A172 (cell line): ENCODE measurements at regions not wholly inside any gene's neighbourhood (a gene's known extent, or its start where the extent isn't known, plus 50 kb on each side); places are given as distances from the start of the nearest gene placed in this dataset.
"Not testable (repeated sequence)": the region's sequence is repeated elsewhere in the genome, so short reads cannot be mapped to it uniquely, and the experiment has no call there.

ENCODE experiments used
- DNase-seq: peaks from one replicate; pipeline ENCODE4 v3.0.0-alpha.2; 2015; ENCODE audit warnings: low spot score

DNA sequence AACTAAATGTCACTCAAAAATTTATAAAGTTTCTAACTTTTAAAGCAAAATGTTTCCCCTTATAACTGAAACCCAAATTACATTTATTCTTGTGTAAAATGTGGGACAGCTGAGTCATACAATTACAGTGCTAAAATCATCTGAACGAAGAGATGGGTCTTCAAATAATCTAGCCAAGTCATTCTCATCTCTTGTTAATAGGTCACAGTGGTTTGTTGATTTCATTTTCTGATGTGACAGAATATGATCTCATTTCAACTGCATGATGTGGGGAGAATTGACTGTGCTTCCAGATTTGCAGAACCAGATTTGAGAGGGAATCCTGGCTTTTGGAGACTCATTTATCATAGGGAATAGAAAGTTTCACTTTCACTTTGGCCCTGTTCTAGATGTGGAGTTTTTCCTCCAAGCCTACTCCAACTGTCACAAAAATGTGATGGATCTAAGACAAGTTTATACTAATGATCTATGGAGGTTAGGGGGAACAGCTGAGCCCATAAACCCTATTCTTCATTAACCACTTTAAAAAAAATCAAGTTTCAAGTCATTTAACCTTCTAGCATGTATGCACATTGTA is 685.0 kb downstream of the PDCD6IP start:
- DNase-seq = peak; percentile 19

DNA sequence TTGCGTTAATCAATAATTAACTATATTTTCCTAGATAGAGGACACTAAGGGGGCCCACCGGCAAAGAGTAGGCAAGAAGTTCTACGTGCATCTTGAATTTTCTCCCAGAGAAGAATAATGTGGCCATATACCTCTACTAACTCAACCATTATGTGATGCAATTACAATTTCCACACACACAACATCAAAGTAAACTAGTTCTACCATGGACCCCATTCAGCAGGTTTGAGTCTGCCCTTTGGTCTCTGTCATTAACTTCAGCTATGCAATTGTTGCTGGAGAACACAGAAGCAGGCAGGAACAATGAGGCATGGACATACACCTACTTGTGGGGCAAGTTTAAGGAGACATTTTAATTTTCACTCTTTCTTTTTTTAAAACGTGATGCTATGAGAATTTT is 705.9 kb downstream of the PDCD6IP start:
- no peak for DNase-seq

GRCh38 chr3:34504775-34505174 is 706.3 kb downstream of the PDCD6IP start:
- DNase-seq = no peak

DNA sequence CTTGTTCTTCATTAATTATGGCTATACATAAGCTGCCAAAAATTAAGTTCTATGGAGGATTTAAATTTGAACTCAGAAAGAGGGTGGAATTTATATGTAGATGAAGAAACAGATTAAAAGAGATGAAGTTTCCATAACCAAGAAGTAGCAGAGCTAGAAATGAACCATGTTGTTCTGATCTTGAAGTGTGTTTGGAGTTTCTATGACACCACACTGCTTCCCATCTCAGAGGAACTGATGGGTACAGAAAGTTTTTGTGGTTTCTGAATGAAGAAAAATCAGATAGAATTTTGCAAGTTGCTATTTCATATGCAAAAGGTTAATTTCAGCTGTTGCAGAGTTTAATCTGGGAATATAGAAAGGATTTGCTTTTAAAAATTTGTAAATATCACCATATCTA is 710.3 kb downstream of the PDCD6IP start:
- no peak for DNase-seq

- no peak for DNase-seq
Observed at GRCh38 chr3:34511891-34512290, 713.5 kb downstream of the PDCD6IP start.

DNA sequence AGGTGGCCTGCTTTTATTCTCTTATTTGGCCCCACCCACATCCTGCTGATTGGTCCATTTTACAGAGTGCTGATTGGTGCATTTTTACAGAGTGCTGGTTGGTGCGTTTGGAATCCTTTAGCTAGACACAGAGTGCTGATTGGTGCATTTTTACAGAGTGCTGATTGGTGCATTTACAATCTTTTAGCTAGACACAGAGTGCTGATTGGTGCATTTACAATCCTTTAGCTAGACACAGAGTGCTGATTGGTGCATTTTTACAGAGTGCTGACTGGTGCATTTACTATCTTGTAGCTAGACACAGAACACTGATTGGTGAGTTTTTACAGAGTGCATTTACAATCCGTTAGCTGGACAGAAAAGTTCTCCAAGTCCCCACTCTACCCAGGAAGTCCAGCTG is 720.6 kb downstream of the PDCD6IP start:
- DNase-seq = not testable (repeated sequence)

GRCh38 chr3:34531156-34531555 is 732.7 kb downstream of the PDCD6IP start:
- DNase-seq = no peak

GRCh38 chr3:34533451-34533850 is 735.0 kb downstream of the PDCD6IP start:
- no peak for DNase-seq

DNA sequence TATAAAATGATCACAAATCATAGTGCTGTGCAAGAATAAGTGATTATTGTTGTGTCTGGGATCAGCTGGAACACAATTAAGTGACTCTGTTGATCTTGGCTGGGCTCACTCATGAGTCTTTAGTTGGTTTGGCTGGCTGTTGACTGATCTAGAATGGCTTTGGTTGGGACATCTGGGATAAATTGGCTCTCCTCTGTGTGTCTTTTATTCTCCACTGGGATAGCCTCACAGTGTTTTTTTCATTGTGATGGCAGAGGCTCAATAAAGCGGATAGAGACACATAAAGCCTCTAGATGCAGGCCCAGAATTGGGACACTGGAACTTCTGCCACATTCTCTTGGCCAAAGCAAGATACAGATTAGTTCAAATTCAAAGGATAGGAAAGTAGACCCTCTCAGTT is 735.6 kb downstream of the PDCD6IP start:
- DNase-seq = no peak

DNA sequence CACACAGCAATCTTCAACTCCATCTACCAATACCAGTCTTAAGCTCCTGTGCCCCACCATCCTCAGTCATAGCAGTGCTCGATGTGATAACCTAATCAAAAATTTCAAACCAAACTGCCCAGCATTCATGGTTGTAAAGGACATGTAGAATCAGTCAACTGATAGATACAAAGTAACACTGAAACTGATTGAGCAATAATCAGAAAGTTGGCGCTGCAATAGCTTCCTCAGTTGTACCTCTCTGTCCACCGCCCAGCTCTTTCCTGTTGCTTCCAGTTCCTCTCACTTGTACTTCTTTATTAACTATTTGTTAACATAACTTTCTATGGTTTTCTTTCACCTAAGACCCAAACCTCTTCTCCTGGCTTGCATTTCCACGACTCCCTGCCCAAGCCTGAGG is 745.7 kb downstream of the PDCD6IP start:
- no peak for DNase-seq

- no peak for DNase-seq
Observed at GRCh38 chr3:34547297-34547920, 749.0 kb downstream of the PDCD6IP start.

GRCh38 chr3:34567266-34567665 is 768.8 kb downstream of the PDCD6IP start:
- DNase-seq = no peak

DNA sequence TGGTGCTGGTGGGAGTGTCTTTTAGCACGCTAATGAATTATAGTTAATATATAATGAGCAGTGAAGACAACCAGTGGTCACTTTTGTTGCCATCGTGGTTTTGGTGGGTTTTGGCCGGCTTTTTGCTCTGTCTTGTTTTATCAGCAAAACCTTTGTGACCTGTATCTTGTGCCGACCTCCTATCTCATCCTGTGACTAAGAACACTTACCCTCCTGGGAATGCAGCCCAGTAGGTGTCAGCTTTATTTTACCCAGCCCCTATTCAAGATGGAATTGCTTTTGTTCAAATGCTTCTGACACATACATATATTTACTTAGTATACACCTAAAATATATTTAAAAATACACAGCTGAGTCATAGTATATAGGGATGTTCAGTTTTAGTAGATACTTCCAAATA is 770.3 kb downstream of the PDCD6IP start:
- DNase-seq = peak; percentile 64

DNA sequence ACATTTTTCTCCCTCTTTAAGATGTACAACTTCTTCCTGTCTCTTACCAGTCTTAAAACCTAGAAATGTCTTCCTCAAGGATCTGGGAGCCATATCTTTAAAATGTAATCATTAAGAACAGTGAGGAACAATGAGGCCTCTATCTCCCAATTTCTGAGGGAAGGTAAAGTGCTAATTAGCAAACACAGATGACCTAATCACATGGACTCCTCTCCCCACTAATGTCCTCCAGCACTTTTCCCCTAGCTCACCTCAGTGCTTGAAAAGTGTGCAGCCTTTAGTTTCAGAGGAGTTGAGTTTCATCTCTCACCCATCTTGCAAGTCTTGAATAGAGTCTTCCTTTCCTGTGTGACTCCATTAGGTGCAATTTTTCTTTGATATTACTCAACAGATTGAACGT is 771.0 kb downstream of the PDCD6IP start:
- no peak for DNase-seq

GRCh38 chr3:34570916-34571705 is 772.7 kb downstream of the PDCD6IP start:
- DNase-seq = no peak

- no peak for DNase-seq
Observed at GRCh38 chr3:34571714-34572113, 773.3 kb downstream of the PDCD6IP start.

DNA sequence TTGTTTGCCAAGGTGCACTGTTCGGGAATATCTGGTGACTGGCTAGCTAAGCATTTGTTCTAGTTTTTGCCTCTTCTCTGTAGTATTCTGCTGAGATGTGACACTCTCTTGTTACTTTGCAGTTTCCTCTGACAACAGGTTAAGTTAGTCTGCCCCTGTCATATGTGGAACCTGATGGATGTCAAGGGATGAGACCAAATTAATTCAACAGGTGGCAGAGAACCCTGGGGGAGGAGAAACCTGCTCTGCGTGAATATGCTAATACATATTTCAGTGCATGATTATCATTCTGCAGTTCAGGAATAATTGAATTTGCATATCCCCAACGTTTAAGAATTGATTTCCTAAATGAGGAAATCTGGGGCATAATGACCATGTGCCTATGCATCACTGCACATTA is 777.3 kb downstream of the PDCD6IP start:
- no peak for DNase-seq

- no peak for DNase-seq
Observed at GRCh38 chr3:34582055-34582454, 783.6 kb downstream of the PDCD6IP start.

DNA sequence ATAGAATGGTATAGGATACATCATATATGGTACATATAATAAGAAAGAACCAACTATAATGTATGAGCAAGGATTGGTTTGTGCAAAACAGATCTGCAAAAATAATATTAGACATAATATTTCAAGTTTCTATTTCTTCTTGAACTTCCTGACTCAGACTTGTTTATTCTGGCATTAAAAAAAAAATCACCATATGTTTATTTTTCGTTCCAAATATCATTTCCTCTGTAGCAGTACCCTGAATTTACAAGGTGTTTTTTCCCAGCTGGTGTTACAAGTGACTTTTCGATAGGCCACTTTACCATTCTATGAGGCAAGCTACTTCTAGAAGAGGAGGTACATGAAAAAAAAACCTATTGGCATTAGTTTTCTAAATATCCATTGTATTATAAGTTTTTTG is 785.0 kb downstream of the PDCD6IP start:
- no peak for DNase-seq

GRCh38 chr3:34584971-34585370 is 786.5 kb downstream of the PDCD6IP start:
- no peak for DNase-seq

DNA sequence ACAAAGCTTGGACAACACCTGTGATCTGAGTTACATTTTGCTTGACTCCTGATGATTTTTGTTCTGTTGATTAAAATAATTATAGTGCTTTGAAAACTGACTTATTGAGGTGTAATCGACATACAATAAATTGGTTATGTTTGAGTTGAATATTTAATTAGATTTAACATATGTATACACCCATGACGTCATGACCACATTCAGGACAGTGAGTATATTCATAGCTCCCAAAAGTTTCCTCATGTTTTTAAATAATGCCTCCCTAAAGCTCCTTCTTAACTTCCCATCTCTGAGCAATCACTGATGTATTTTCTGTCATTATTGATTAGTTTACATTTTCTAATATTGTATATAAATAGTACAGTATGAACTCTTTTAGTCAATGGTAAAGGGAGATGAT is 801.2 kb downstream of the PDCD6IP start:
- DNase-seq = no peak

GRCh38 chr3:34619990-34620389 is 821.6 kb downstream of the PDCD6IP start:
- no peak for DNase-seq

DNA sequence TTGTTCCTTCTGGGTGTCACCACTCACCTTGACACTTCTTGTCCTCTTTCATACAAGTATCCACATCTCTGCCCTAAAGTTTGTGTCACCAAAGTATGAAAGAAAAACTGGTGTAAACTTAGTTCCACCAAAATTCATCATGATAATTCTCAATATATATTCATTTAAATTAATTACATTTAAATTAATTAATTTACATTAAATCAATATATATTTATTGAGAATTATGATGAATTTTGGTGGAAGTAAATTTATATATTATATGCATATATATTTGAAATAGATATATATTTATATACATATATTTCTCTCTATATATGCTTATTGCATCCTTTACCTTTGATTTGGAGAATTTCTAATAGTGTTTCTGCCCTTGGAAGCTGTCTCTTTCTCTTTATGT is 828.3 kb downstream of the PDCD6IP start:
- DNase-seq = no peak
